Bronchial epithelial cell (primary cell): ENCODE measurements at regions not wholly inside any gene's neighbourhood (a gene's known extent, or its start where the extent isn't known, plus 50 kb on each side); places are given as distances from the start of the nearest gene placed in this dataset.

ENCODE experiments used
- DNase-seq: peaks from one replicate; pipeline ENCODE4 v3.0.0-alpha.2; 2010; ENCODE audit warnings: low read depth
- FAIRE-seq: peaks from 2 replicates; lab custom pipeline; 2011; peaks lifted over from hg19 to GRCh38; lab: Jason Lieb, UNC
- H3K27me3 ChIP-seq: 2 replicates; pipeline ENCODE4 v1.5.1; 2011; ENCODE audit warnings: low read length; ENCODE audit not compliant: control insufficient read depth, insufficient read depth
- H3K36me3 ChIP-seq: 2 replicates; pipeline ENCODE4 v1.5.1; 2011; ENCODE audit warnings: low read length; ENCODE audit not compliant: control insufficient read depth, insufficient read depth
- H3K4me3 ChIP-seq: 2 replicates; pipeline ENCODE4 v1.5.1; 2011; ENCODE audit warnings: mild to moderate bottlenecking, low read depth, low read length, control low read depth
- TF ChIP-seq, protein P1 (sequence below): IDR thresholded peaks from 2 replicates; pipeline ENCODE4 v1.5.1; 2011; ENCODE audit warnings: mild to moderate bottlenecking, moderate library complexity, low read length, control low read depth, inconsistent platforms; ENCODE audit not compliant: insufficient read depth, severe bottlenecking

DNA sequence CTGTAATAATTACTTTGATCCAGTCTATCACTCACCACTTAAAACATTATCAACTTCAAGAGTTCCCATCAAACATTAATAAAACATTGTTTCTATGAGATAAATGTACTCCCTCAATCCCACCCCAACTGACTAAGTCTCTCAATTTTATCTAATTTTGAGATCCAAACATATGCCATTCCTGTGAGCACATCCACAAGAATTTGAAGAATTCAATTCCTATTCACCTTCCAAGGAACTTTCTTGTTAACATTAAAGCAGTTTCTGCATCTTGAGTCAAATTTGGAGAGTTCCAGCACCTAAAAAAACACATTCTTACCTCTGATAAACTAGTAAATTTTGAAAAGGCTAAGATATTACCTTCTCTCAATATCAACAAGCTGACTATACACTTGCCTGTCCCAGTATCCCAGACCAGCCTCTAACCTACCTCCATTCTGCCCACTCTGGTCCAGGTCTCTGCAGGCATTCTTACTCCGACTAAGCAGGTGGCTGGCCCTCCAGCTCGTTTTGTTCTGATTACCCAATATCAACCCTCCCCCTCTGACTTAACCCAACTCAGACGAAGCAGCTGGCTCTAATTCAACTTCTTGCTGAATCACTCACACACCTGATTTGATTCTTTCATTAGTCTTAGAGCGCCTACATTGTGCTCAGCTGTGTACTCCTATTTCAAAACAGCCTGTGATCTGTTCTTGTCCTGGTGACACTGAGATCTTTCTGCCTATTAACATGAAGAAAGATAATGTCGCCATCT lies 275.2 kb downstream of the IPMK start:
- peak; percentile 93 for DNase-seq
- Histone ChIP-seq H3K27me3 (no peaks in the 10 kb centered on the region), H3K4me3 (no peak overlapping the region), H3K36me3 (no peaks in the 10 kb centered on the region)
- no peak for FAIRE-seq
- TF ChIP-seq, protein P1, sequence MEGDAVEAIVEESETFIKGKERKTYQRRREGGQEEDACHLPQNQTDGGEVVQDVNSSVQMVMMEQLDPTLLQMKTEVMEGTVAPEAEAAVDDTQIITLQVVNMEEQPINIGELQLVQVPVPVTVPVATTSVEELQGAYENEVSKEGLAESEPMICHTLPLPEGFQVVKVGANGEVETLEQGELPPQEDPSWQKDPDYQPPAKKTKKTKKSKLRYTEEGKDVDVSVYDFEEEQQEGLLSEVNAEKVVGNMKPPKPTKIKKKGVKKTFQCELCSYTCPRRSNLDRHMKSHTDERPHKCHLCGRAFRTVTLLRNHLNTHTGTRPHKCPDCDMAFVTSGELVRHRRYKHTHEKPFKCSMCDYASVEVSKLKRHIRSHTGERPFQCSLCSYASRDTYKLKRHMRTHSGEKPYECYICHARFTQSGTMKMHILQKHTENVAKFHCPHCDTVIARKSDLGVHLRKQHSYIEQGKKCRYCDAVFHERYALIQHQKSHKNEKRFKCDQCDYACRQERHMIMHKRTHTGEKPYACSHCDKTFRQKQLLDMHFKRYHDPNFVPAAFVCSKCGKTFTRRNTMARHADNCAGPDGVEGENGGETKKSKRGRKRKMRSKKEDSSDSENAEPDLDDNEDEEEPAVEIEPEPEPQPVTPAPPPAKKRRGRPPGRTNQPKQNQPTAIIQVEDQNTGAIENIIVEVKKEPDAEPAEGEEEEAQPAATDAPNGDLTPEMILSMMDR = no peak

DNA sequence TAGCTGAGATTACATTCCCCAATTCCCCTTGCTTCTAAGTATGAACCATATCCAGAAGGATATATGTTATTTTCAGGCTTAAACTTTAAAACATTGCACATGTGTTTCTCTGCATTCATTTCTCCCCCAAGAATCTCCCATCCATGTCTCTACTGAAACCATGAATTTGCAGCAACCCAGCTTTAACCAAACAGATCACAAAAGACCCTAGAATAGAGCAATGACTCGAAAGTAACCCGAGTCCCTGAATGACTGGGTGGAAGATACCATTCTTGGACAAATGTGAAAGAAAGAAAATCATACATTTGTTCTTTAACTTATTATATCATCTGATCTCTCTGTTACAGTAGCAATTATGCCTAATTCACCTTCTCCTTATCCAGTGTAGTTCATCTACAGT lies 278.7 kb downstream of the IPMK start:
- Histone ChIP-seq H3K27me3 (no peaks in the 10 kb centered on the region), H3K4me3 (no peak overlapping the region), H3K36me3 (no peaks in the 10 kb centered on the region)
- DNase-seq (no peak), FAIRE-seq (no peak)
- TF ChIP-seq, protein P1 = no peak

DNA sequence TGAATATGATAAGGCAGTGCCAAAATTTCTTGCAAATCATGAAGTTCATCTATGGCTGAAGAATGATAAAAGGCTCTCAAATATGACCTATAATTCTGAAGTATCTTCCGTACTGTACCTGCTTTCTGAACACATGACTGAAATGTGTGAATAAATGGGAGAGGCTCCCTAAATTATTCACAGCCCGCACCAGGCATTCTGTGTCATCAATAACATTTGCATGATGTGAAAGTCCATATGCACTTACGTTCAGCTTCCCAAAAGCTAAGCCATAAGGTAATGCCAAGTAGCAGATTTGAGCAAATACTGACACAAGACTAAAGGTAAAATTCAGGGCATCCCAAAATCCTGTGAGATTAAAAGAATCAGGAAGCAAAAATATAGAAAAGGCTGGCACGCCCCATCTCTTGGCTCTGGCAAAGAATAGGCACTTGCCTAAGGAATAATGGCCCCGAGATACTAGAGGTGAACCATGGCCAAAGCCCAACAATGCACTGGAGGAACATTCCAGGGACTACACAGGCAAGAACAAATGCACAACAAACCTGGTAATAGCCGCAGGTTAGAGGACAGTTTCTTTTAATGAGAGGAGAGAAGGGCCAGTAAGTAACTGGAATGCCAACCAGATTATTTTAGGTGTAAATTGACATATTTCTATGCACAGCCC lies 280.5 kb downstream of the IPMK start:
- no peak for DNase-seq
- no peaks in the 10 kb centered on the region for H3K36me3 ChIP-seq
- FAIRE-seq = no peak
- no peaks in the 10 kb centered on the region for H3K27me3 ChIP-seq
- TF ChIP-seq, protein P1 = no peak
- H3K4me3 ChIP-seq = no peak overlapping the region

DNA sequence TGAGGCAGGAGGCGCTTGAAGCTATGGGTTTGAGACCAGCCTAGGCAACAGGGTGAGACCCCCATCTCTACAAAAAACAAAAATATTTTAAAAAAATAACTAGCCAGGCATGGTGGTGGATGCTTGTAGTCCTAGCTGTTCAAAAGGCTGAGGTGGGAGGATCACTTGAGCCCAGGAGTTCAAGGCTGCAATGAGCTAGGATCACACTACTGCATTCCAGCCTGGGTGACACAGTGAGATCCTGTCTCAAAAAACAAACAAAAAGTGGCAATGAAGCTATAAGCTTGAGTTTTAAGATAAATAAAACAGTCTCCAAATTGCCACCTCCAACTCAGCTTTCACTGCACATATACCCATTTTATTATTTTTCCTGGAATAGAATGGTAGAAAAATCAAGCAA lies 281.3 kb downstream of the IPMK start:
- H3K27me3 ChIP-seq = no peaks in the 10 kb centered on the region
- H3K4me3 ChIP-seq = no peak overlapping the region
- TF ChIP-seq, protein P1 = no peak
- no peaks in the 10 kb centered on the region for H3K36me3 ChIP-seq
- no peak for DNase-seq
- FAIRE-seq = no peak

DNA sequence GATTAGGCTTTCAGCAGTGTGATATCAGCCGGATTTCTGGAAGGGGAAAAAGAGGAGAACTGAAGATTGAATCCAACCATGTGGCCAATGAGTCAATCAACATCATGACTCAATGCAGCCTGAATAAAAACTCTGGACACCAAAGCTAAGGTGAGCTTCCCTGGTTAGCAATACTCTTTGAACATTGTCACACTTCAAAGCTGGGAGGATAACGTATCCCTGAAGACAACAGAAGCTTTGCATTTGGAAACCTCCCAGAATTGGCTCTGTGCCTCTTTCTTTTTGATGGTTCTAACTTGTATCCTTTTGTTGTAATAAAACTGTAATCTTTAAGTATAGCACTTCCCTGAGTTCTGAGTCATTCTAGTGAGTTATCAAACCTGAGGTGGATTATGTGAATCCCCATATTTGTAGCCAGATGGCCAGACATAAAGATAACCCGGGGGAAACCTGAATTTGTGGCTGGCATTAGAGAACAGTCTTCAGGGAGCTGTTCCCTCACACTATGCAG lies 284.4 kb downstream of the IPMK start:
- H3K36me3 ChIP-seq = no peaks in the 10 kb centered on the region
- no peak for FAIRE-seq

More for the DNA sequence above, 284.4 kb downstream of the IPMK start:
- Histone ChIP-seq H3K27me3 (no peaks in the 10 kb centered on the region), H3K4me3 (no peak overlapping the region)
- peak; percentile 59 for DNase-seq
- TF ChIP-seq, protein P1 = no peak
